GM23338 (cell line): ENCODE measurements at regions not wholly inside any gene's neighbourhood (a gene's known extent, or its start where the extent isn't known, plus 50 kb on each side); places are given as distances from the start of the nearest gene placed in this dataset.

Experiments
- ATAC-seq: fragments of 200-7000 bp; cut with Tn5 transposase; 3 replicates; pipeline ENCODE4 v1.9.1; 2020
- DNase-seq: peaks from one replicate; pipeline ENCODE4 v3.0.0-alpha.2; 2015; ENCODE audit warnings: low spot score
- H2AFZ ChIP-seq: fragments of 200-600 bp; sonication (generic); 2 replicates; pipeline ENCODE4 v1.8.0; 2016; ENCODE audit warnings: antibody characterized with exemption, mild to moderate bottlenecking, moderate library complexity
- H3F3A ChIP-seq: fragments of 200-600 bp; sonication (generic); replicated peaks from 2 replicates; pipeline ENCODE4 v1.8.0; 2017; ENCODE audit warnings: antibody characterized with exemption, mixed run types, low read depth
- H3K27ac ChIP-seq: fragments of 200-600 bp; sonication (generic); 2 replicates; pipeline ENCODE4 v1.6.1; 2016; ENCODE audit warnings: low read depth
- H3K27me3 ChIP-seq: fragments of 200-600 bp; sonication (generic); 2 replicates; pipeline ENCODE4 v1.8.0; 2016; ENCODE audit warnings: mild to moderate bottlenecking, mixed run types, moderate library complexity; ENCODE audit not compliant: insufficient read depth
- H3K36me3 ChIP-seq: fragments of 200-600 bp; sonication (generic); 2 replicates; pipeline ENCODE4 v1.8.0; 2016; ENCODE audit warnings: mild to moderate bottlenecking; ENCODE audit not compliant: insufficient read depth
- H3K4me1 ChIP-seq: fragments of 200-600 bp; sonication (generic); 2 replicates; pipeline ENCODE4 v1.8.0; 2016; ENCODE audit warnings: mild to moderate bottlenecking, moderate library complexity; ENCODE audit not compliant: insufficient read depth
- H3K4me2 ChIP-seq: fragments of 200-600 bp; sonication (generic); 2 replicates; pipeline ENCODE4 v1.7.1; 2017; ENCODE audit warnings: mixed run types
- H3K4me3 ChIP-seq: fragments of 200-600 bp; sonication (generic); 2 replicates; pipeline ENCODE4 v1.6.1; 2016; ENCODE audit warnings: mixed run types
- H3K79me2 ChIP-seq: fragments of 200-600 bp; sonication (generic); replicated peaks from 2 replicates; pipeline ENCODE4 v1.8.0; 2017; ENCODE audit warnings: mild to moderate bottlenecking; ENCODE audit not compliant: insufficient read depth
- H3K9me2 ChIP-seq: fragments of 200-600 bp; sonication (generic); 2 replicates; pipeline ENCODE4 v1.8.0; 2017; ENCODE audit not compliant: insufficient read depth
- H4K20me1 ChIP-seq: fragments of 200-600 bp; sonication (generic); replicated peaks from 2 replicates; pipeline ENCODE4 v1.8.0; 2017; ENCODE audit warnings: mild to moderate bottlenecking; ENCODE audit not compliant: insufficient read depth
- H3K27ac Mint-ChIP-seq: 2 replicates; pipeline ENCODE4 v1.8.0; 2020; ENCODE audit warnings: inconsistent platforms, mild to moderate bottlenecking, moderate library complexity, mixed read lengths
- H3K27me3 Mint-ChIP-seq: 3 replicates; pipeline ENCODE4 v1.8.0; 2022; ENCODE audit warnings: low read depth, mild to moderate bottlenecking, moderate library complexity, mixed read lengths, inconsistent platforms; ENCODE audit not compliant: insufficient read depth, poor library complexity
- H3K36me3 Mint-ChIP-seq: 3 replicates; pipeline ENCODE4 v1.8.0; 2021; ENCODE audit warnings: low read depth, mild to moderate bottlenecking, inconsistent platforms, moderate library complexity, mixed read lengths
- H3K4me1 Mint-ChIP-seq: 3 replicates; pipeline ENCODE4 v1.8.0; 2020; ENCODE audit warnings: mild to moderate bottlenecking, inconsistent platforms, mixed read lengths
- H3K4me3 Mint-ChIP-seq: 3 replicates; pipeline ENCODE4 v1.8.0; 2021; ENCODE audit warnings: moderate library complexity, mild to moderate bottlenecking, inconsistent platforms, mixed read lengths
- H3K9me3 Mint-ChIP-seq: 3 replicates; pipeline ENCODE4 v1.8.0; 2020; ENCODE audit warnings: moderate library complexity, mild to moderate bottlenecking, inconsistent platforms, mixed read lengths
- CREB1 ChIP-seq: fragments of 250-450 bp; sonication (Bioruptor Pico); IDR thresholded peaks from 2 replicates; pipeline ENCODE4 v1.5.0; 2020; ENCODE audit warnings: low read depth, mild to moderate bottlenecking, moderate library complexity
- EZH2 ChIP-seq: fragments of 200-600 bp; sonication (generic); IDR thresholded peaks from one replicate; pipeline ENCODE4 v1.8.0; 2017; ENCODE audit warnings: antibody characterized with exemption, mild to moderate bottlenecking, low read depth; ENCODE audit not compliant: unreplicated experiment
- EZH2phosphoT487 ChIP-seq: fragments of 200-600 bp; sonication (generic); IDR thresholded peaks from one replicate; pipeline ENCODE4 v1.8.1; 2018; ENCODE audit warnings: antibody characterized with exemption; ENCODE audit not compliant: unreplicated experiment
- POLR2AphosphoS5 ChIP-seq: IDR thresholded peaks from 2 replicates; pipeline ENCODE4 v1.6.1; 2016; ENCODE audit warnings: antibody characterized with exemption, low read depth
- STAT1 ChIP-seq: IDR thresholded peaks from one replicate; pipeline ENCODE4 v1.6.1; 2016; ENCODE audit warnings: antibody characterized with exemption; ENCODE audit not compliant: unreplicated experiment
- TF ChIP-seq, protein P1 (sequence below): fragments of 250-450 bp; sonication (Bioruptor Pico); IDR thresholded peaks from 2 replicates; pipeline ENCODE4 v1.5.0; 2020; ENCODE audit warnings: mild to moderate bottlenecking, moderate library complexity
- TF ChIP-seq, protein P2 (sequence below): IDR thresholded peaks from one replicate; pipeline ENCODE4 v1.6.1; 2018; ENCODE audit warnings: antibody characterized with exemption; ENCODE audit not compliant: unreplicated experiment
- TF ChIP-seq, protein P3 (sequence below): IDR thresholded peaks from 2 replicates; pipeline ENCODE4 v1.6.1; 2016; ENCODE audit warnings: antibody characterized with exemption

DNA sequence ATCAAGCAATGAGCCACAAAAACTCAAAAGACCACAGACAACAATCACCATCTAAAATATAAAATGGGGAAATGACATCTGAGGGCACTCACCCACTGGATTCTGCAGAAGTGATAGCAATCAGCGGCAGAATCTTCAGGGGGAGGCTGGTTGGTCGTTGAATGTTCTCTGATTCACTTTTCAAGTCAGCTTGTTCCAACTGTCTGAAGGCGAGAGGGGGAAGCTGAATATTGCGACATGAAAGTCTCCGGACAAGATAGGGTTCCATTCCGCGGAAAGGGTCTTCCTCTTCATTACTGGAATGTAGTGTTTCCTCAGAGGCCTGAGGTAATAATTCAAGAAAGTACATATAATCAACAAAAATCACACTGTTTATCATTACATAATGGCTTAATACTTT lies 94.9 kb upstream of the PDE4D start:
- Histone ChIP-seq H3K79me2 (no peaks in the 10 kb centered on the region), H3K27ac (no peak overlapping the region), H3K9me2 (no peaks in the 10 kb centered on the region; the same call in 1 of the 2 replicates), H3K4me1 (no peaks in the 10 kb centered on the region), H3K36me3 (no peaks in the 10 kb centered on the region), H3K4me3 (no peak overlapping the region), H2AFZ (no peak overlapping the region), H3K27me3 (no peaks in the 10 kb centered on the region), H3F3A (no peaks in the 10 kb centered on the region), H4K20me1 (no peaks in the 10 kb centered on the region), H3K4me2 (no peak overlapping the region)
- H3K4me3 Mint-ChIP-seq = no peak overlapping the region
- no peaks in the 10 kb centered on the region for H3K36me3 Mint-ChIP-seq
- no peak for TF ChIP-seq CREB1 (CRISPR knock-in tag)
- TF ChIP-seq, protein P1, sequence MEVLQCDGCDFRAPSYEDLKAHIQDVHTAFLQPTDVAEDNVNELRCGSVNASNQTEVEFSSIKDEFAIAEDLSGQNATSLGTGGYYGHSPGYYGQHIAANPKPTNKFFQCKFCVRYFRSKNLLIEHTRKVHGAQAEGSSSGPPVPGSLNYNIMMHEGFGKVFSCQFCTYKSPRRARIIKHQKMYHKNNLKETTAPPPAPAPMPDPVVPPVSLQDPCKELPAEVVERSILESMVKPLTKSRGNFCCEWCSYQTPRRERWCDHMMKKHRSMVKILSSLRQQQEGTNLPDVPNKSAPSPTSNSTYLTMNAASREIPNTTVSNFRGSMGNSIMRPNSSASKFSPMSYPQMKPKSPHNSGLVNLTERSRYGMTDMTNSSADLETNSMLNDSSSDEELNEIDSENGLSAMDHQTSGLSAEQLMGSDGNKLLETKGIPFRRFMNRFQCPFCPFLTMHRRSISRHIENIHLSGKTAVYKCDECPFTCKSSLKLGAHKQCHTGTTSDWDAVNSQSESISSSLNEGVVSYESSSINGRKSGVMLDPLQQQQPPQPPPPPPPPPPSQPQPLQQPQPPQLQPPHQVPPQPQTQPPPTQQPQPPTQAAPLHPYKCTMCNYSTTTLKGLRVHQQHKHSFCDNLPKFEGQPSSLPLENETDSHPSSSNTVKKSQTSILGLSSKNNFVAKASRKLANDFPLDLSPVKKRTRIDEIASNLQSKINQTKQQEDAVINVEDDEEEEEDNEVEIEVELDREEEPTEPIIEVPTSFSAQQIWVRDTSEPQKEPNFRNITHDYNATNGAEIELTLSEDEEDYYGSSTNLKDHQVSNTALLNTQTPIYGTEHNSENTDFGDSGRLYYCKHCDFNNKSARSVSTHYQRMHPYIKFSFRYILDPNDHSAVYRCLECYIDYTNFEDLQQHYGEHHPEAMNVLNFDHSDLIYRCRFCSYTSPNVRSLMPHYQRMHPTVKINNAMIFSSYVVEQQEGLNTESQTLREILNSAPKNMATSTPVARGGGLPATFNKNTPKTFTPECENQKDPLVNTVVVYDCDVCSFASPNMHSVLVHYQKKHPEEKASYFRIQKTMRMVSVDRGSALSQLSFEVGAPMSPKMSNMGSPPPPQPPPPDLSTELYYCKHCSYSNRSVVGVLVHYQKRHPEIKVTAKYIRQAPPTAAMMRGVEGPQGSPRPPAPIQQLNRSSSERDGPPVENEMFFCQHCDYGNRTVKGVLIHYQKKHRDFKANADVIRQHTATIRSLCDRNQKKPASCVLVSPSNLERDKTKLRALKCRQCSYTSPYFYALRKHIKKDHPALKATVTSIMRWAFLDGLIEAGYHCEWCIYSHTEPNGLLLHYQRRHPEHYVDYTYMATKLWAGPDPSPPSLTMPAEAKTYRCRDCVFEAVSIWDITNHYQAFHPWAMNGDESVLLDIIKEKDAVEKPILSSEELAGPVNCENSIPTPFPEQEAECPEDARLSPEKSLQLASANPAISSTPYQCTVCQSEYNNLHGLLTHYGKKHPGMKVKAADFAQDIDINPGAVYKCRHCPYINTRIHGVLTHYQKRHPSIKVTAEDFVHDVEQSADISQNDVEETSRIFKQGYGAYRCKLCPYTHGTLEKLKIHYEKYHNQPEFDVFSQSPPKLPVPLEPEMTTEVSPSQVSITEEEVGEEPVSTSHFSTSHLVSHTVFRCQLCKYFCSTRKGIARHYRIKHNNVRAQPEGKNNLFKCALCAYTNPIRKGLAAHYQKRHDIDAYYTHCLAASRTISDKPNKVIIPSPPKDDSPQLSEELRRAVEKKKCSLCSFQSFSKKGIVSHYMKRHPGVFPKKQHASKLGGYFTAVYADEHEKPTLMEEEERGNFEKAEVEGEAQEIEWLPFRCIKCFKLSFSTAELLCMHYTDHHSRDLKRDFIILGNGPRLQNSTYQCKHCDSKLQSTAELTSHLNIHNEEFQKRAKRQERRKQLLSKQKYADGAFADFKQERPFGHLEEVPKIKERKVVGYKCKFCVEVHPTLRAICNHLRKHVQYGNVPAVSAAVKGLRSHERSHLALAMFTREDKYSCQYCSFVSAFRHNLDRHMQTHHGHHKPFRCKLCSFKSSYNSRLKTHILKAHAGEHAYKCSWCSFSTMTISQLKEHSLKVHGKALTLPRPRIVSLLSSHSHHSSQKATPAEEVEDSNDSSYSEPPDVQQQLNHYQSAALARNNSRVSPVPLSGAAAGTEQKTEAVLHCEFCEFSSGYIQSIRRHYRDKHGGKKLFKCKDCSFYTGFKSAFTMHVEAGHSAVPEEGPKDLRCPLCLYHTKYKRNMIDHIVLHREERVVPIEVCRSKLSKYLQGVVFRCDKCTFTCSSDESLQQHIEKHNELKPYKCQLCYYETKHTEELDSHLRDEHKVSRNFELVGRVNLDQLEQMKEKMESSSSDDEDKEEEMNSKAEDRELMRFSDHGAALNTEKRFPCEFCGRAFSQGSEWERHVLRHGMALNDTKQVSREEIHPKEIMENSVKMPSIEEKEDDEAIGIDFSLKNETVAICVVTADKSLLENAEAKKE = no peak
- TF ChIP-seq, protein P2, sequence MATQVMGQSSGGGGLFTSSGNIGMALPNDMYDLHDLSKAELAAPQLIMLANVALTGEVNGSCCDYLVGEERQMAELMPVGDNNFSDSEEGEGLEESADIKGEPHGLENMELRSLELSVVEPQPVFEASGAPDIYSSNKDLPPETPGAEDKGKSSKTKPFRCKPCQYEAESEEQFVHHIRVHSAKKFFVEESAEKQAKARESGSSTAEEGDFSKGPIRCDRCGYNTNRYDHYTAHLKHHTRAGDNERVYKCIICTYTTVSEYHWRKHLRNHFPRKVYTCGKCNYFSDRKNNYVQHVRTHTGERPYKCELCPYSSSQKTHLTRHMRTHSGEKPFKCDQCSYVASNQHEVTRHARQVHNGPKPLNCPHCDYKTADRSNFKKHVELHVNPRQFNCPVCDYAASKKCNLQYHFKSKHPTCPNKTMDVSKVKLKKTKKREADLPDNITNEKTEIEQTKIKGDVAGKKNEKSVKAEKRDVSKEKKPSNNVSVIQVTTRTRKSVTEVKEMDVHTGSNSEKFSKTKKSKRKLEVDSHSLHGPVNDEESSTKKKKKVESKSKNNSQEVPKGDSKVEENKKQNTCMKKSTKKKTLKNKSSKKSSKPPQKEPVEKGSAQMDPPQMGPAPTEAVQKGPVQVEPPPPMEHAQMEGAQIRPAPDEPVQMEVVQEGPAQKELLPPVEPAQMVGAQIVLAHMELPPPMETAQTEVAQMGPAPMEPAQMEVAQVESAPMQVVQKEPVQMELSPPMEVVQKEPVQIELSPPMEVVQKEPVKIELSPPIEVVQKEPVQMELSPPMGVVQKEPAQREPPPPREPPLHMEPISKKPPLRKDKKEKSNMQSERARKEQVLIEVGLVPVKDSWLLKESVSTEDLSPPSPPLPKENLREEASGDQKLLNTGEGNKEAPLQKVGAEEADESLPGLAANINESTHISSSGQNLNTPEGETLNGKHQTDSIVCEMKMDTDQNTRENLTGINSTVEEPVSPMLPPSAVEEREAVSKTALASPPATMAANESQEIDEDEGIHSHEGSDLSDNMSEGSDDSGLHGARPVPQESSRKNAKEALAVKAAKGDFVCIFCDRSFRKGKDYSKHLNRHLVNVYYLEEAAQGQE = no peak
- no peak for TF ChIP-seq STAT1
- TF ChIP-seq, protein P3, sequence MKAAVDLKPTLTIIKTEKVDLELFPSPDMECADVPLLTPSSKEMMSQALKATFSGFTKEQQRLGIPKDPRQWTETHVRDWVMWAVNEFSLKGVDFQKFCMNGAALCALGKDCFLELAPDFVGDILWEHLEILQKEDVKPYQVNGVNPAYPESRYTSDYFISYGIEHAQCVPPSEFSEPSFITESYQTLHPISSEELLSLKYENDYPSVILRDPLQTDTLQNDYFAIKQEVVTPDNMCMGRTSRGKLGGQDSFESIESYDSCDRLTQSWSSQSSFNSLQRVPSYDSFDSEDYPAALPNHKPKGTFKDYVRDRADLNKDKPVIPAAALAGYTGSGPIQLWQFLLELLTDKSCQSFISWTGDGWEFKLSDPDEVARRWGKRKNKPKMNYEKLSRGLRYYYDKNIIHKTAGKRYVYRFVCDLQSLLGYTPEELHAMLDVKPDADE = no peak
- TF ChIP-seq EZH2 = no peak
- TF ChIP-seq POLR2AphosphoS5 = no peak
- no peak for TF ChIP-seq EZH2phosphoT487
- H3K9me3 Mint-ChIP-seq = no peaks in the 10 kb centered on the region
- H3K4me1 Mint-ChIP-seq = no peaks in the 10 kb centered on the region
- H3K27me3 Mint-ChIP-seq = no peaks in the 10 kb centered on the region
- ATAC-seq (no peak), DNase-seq (no peak)
- H3K27ac Mint-ChIP-seq = no peak overlapping the region
